ENCODE measurements at regions not wholly inside any gene's neighbourhood (a gene's known extent, or its start where the extent isn't known, plus 50 kb on each side); places are given as distances from the start of the nearest gene placed in this dataset.

GRCh38 chr20:43781215-43781614 lies 54.4 kb upstream of the GTSF1L start:
- TF ChIP-seq CREB1 (IDR thresholded peaks at IDR 0.05; ENCODE audit: low read depth), result no peak
- no peak for TF ChIP-seq EP300 (IDR thresholded peaks at IDR 0.05; ENCODE audit: borderline replicate concordance)
- TF ChIP-seq, protein P1, sequence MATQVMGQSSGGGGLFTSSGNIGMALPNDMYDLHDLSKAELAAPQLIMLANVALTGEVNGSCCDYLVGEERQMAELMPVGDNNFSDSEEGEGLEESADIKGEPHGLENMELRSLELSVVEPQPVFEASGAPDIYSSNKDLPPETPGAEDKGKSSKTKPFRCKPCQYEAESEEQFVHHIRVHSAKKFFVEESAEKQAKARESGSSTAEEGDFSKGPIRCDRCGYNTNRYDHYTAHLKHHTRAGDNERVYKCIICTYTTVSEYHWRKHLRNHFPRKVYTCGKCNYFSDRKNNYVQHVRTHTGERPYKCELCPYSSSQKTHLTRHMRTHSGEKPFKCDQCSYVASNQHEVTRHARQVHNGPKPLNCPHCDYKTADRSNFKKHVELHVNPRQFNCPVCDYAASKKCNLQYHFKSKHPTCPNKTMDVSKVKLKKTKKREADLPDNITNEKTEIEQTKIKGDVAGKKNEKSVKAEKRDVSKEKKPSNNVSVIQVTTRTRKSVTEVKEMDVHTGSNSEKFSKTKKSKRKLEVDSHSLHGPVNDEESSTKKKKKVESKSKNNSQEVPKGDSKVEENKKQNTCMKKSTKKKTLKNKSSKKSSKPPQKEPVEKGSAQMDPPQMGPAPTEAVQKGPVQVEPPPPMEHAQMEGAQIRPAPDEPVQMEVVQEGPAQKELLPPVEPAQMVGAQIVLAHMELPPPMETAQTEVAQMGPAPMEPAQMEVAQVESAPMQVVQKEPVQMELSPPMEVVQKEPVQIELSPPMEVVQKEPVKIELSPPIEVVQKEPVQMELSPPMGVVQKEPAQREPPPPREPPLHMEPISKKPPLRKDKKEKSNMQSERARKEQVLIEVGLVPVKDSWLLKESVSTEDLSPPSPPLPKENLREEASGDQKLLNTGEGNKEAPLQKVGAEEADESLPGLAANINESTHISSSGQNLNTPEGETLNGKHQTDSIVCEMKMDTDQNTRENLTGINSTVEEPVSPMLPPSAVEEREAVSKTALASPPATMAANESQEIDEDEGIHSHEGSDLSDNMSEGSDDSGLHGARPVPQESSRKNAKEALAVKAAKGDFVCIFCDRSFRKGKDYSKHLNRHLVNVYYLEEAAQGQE (IDR thresholded peaks at IDR 0.05; ENCODE audit: low read depth), result no peak
- TF ChIP-seq TAF1 (IDR thresholded peaks at IDR 0.05; ENCODE audit: low read depth), result no peak
- TF ChIP-seq ZBTB7A (IDR thresholded peaks at IDR 0.05; ENCODE audit: low read depth), result no peak
- no peak for TF ChIP-seq CEBPB (IDR thresholded peaks at IDR 0.05)
- no peak for TF ChIP-seq TCF12 (IDR thresholded peaks at IDR 0.05; ENCODE audit: low read depth)
- TF ChIP-seq RAD21 (IDR thresholded peaks at IDR 0.05; ENCODE audit: low read depth), result no peak
